ENCODE measurements at regions not wholly inside any gene's neighbourhood (a gene's known extent, or its start where the extent isn't known, plus 50 kb on each side); places are given as distances from the start of the nearest gene placed in this dataset.

- Histone ChIP-seq H3K36me3 (ENCODE audit: insufficient read depth, low read length) (no peaks in the 10 kb centered on the region), H2AFZ (ENCODE audit: low read depth, low read length) (no peak overlapping the region), H3K9ac (ENCODE audit: low read depth, low read length) (no peak overlapping the region), H3K9me3 (ENCODE audit: insufficient read depth, low read length, severe bottlenecking) (no peaks in the 10 kb centered on the region), H3K4me2 (ENCODE audit: insufficient read depth, low read length) (no peak overlapping the region), H3K4me3 (ENCODE audit: low read depth in 1 of 2, low read length in 2 of 2) (no peak overlapping the region), H3K27me3 (ENCODE audit: insufficient read depth, low read length, poor library complexity) (no peaks in the 10 kb centered on the region), H3K27ac (ENCODE audit: low read length) (no peak overlapping the region), H4K20me1 (ENCODE audit: insufficient read depth, low read length) (no peaks in the 10 kb centered on the region), H3K79me2 (ENCODE audit: insufficient read depth, low read length) (no peaks in the 10 kb centered on the region), H3K4me1 (ENCODE audit: insufficient read depth, low read length) (no peaks in the 10 kb centered on the region)
- TF ChIP-seq CTCF (IDR thresholded peaks at IDR 0.05; ENCODE audit: borderline replicate concordance, extremely low read depth, low read length, poor library complexity, severe bottlenecking) (no peak), EZH2 (IDR thresholded peaks at IDR 0.05; ENCODE audit: borderline replicate concordance, low read depth, low read length, severe bottlenecking) (no peak)
- ATAC-seq (ENCODE audit: insufficient read depth, low read depth), result no peak
- DNase-seq, result no peak
Observed at GRCh38 chr11:15396778-15397177, 282.1 kb downstream of the INSC start.

GRCh38 chr11:15406851-15407351 lies 292.2 kb downstream of the INSC start:
- no peak overlapping the region for H2AFZ ChIP-seq (ENCODE audit: low read depth, low read length)
- no peaks in the 10 kb centered on the region for H3K36me3 ChIP-seq (ENCODE audit: insufficient read depth, low read length)
- H3K27me3 ChIP-seq (ENCODE audit: insufficient read depth, low read length, poor library complexity), result peaks cover 10% of the 10 kb centered on the region
- no peaks in the 10 kb centered on the region for H3K9me3 ChIP-seq (ENCODE audit: insufficient read depth, low read length, severe bottlenecking)
- H3K4me1 ChIP-seq (ENCODE audit: insufficient read depth, low read length), result no peaks in the 10 kb centered on the region
- H3K4me2 ChIP-seq (ENCODE audit: insufficient read depth, low read length), result no peak overlapping the region
- H4K20me1 ChIP-seq (ENCODE audit: insufficient read depth, low read length), result no peaks in the 10 kb centered on the region
- H3K9ac ChIP-seq (ENCODE audit: low read depth, low read length), result no peak overlapping the region
- DNase-seq (no peak), ATAC-seq (ENCODE audit: insufficient read depth, low read depth) (no peak)
- no peak overlapping the region for H3K27ac ChIP-seq (ENCODE audit: low read length)
- no peak for TF ChIP-seq EZH2 (IDR thresholded peaks at IDR 0.05; ENCODE audit: borderline replicate concordance, low read depth, low read length, severe bottlenecking)
- no peak for TF ChIP-seq CTCF (IDR thresholded peaks at IDR 0.05; ENCODE audit: borderline replicate concordance, extremely low read depth, low read length, poor library complexity, severe bottlenecking)
- no peak overlapping the region for H3K4me3 ChIP-seq (ENCODE audit: low read depth in 1 of 2, low read length in 2 of 2)
- no peaks in the 10 kb centered on the region for H3K79me2 ChIP-seq (ENCODE audit: insufficient read depth, low read length)

GRCh38 chr11:15412054-15412453 lies 297.3 kb downstream of the INSC start:
- Histone ChIP-seq H3K9ac (ENCODE audit: low read depth, low read length) (no peak overlapping the region), H3K79me2 (ENCODE audit: insufficient read depth, low read length) (no peaks in the 10 kb centered on the region), H3K9me3 (ENCODE audit: insufficient read depth, low read length, severe bottlenecking) (no peaks in the 10 kb centered on the region), H4K20me1 (ENCODE audit: insufficient read depth, low read length) (no peaks in the 10 kb centered on the region), H3K4me1 (ENCODE audit: insufficient read depth, low read length) (no peaks in the 10 kb centered on the region), H3K27ac (ENCODE audit: low read length) (no peak overlapping the region), H3K4me3 (ENCODE audit: low read depth in 1 of 2, low read length in 2 of 2) (no peak overlapping the region), H3K27me3 (ENCODE audit: insufficient read depth, low read length, poor library complexity) (peaks cover 3% of the 10 kb centered on the region), H2AFZ (ENCODE audit: low read depth, low read length) (no peak overlapping the region), H3K36me3 (ENCODE audit: insufficient read depth, low read length) (no peaks in the 10 kb centered on the region), H3K4me2 (ENCODE audit: insufficient read depth, low read length) (no peak overlapping the region)
- ATAC-seq (ENCODE audit: insufficient read depth, low read depth), result no peak
- DNase-seq, result no peak
- no peak for TF ChIP-seq EZH2 (IDR thresholded peaks at IDR 0.05; ENCODE audit: borderline replicate concordance, low read depth, low read length, severe bottlenecking)
- no peak for TF ChIP-seq CTCF (IDR thresholded peaks at IDR 0.05; ENCODE audit: borderline replicate concordance, extremely low read depth, low read length, poor library complexity, severe bottlenecking)

GRCh38 chr11:15418921-15419320 lies 304.2 kb downstream of the INSC start:
- Histone ChIP-seq H2AFZ (ENCODE audit: low read depth, low read length) (no peak overlapping the region), H3K79me2 (ENCODE audit: insufficient read depth, low read length) (no peaks in the 10 kb centered on the region), H3K27ac (ENCODE audit: low read length) (no peak overlapping the region), H4K20me1 (ENCODE audit: insufficient read depth, low read length) (no peaks in the 10 kb centered on the region), H3K4me1 (ENCODE audit: insufficient read depth, low read length) (no peaks in the 10 kb centered on the region), H3K4me3 (ENCODE audit: low read depth in 1 of 2, low read length in 2 of 2) (no peak overlapping the region), H3K4me2 (ENCODE audit: insufficient read depth, low read length) (no peak overlapping the region), H3K9ac (ENCODE audit: low read depth, low read length) (no peak overlapping the region), H3K27me3 (ENCODE audit: insufficient read depth, low read length, poor library complexity) (no peaks in the 10 kb centered on the region), H3K9me3 (ENCODE audit: insufficient read depth, low read length, severe bottlenecking) (no peaks in the 10 kb centered on the region), H3K36me3 (ENCODE audit: insufficient read depth, low read length) (no peaks in the 10 kb centered on the region)
- TF ChIP-seq EZH2 (IDR thresholded peaks at IDR 0.05; ENCODE audit: borderline replicate concordance, low read depth, low read length, severe bottlenecking) (no peak), CTCF (IDR thresholded peaks at IDR 0.05; ENCODE audit: borderline replicate concordance, extremely low read depth, low read length, poor library complexity, severe bottlenecking) (no peak)
- no peak for ATAC-seq (ENCODE audit: insufficient read depth, low read depth)
- no peak for DNase-seq
